Aorta (tissue), 5 donors: ENCODE measurements at regions not wholly inside any gene's neighbourhood (a gene's known extent, or its start where the extent isn't known, plus 50 kb on each side); places are given as distances from the start of the nearest gene placed in this dataset.
"Not testable (repeated sequence)": the region's sequence is repeated elsewhere in the genome, so short reads cannot be mapped to it uniquely, and the experiment has no call there.

Experiments used
- ATAC-seq: fragments of 200-7000 bp; cut with Tn5 transposase; one replicate; pipeline ENCODE4 v1.9.1; 2022; ENCODE audit warnings: moderate library complexity; ENCODE audit not compliant: low FRiP score
- DNase-seq, 2 donors: peaks; one replicate each; pipeline ENCODE4 v3.0.0-alpha.2; 2020
- H3K27ac ChIP-seq, 2 donors: one replicate each; pipeline ENCODE4 v1.5.1; 2013; ENCODE audit warnings: low read length in 2 of 2, mild to moderate bottlenecking in 2 of 2, moderate library complexity in 2 of 2, control low read depth in 1 of 2, inconsistent platforms in 1 of 2, low read depth in 1 of 2
- H3K27me3 ChIP-seq, 2 donors: one replicate each; pipeline ENCODE4 v1.6.1; 2013; ENCODE audit warnings: control low read depth in 1 of 2, low read length in 1 of 2, mild to moderate bottlenecking in 1 of 2, moderate library complexity in 1 of 2; ENCODE audit not compliant: insufficient read depth in 2 of 2, control insufficient read depth in 1 of 2
- H3K36me3 ChIP-seq, 2 donors: one replicate each; pipeline ENCODE4 v1.6.1; 2013; ENCODE audit warnings: control low read depth in 1 of 2, low read length in 1 of 2, mild to moderate bottlenecking in 1 of 2; ENCODE audit not compliant: insufficient read depth in 2 of 2, control insufficient read depth in 1 of 2
- H3K4me1 ChIP-seq, 2 donors: one replicate each; pipeline ENCODE4 v1.6.1; 2013; ENCODE audit warnings: low read length in 2 of 2, control low read depth in 1 of 2, mild to moderate bottlenecking in 1 of 2, moderate library complexity in 1 of 2; ENCODE audit not compliant: insufficient read depth in 2 of 2, control insufficient read depth in 1 of 2
- H3K4me3 ChIP-seq, 2 donors: one replicate each; pipeline ENCODE4 v1.5.1; 2013; ENCODE audit warnings: low read length in 2 of 2, control low read depth in 1 of 2, mild to moderate bottlenecking in 1 of 2
- H3K9me3 ChIP-seq: one replicate; pipeline ENCODE4 v1.6.1; 2013; ENCODE audit warnings: mild to moderate bottlenecking, low read length; ENCODE audit not compliant: control insufficient read depth
- WGBS, 2 donors: extraction: QIAGEN DNeasy Blood & Tissue Kit; methylation state at CpG; one replicate each; pipeline ENCODE4 v1.1.7; 2013; 5-methylcytosine and 5-hydroxymethylcytosine counted together
- intact Hi-C, 2 donors: fragments of 100-400 bp; cut with DNase I; formaldehyde crosslinking; loops; one replicate each; pipeline versions ENCODE4 v1.14.2 to v1.15.0; 2022
- donor health status: healthy with polysubstance abuse.
- donor health status: Bipolar disorder and iron deficiency.
- donor health status: DM: no; HTN: no; CAD: no.
- donor health status: DM: no; HTN: no; CAD: no.
- donor health status: DM: yes; HTN: yes; CAD: no.

GRCh38 chr9:99488131-99489059 lies 266.3 kb downstream of the SEC61B start:
- H3K27me3 ChIP-seq = no peaks in the 10 kb centered on the region
- intact Hi-C loops = no loop called here
- no peaks in the 10 kb centered on the region for H3K36me3 ChIP-seq
- 86 to 88% methylated on average over 7 of the region's 7 CpGs for WGBS, 2 donors
- DNase-seq = no peak
- peaks cover 3% of the 10 kb centered on the region for H3K9me3 ChIP-seq
- H3K27ac ChIP-seq = no peak overlapping the region
- no peak overlapping the region for H3K4me3 ChIP-seq
- no peaks in the 10 kb centered on the region for H3K4me1 ChIP-seq
- ATAC-seq = no peak

GRCh38 chr9:99489060-99489413 lies 267.0 kb downstream of the SEC61B start:
- no peak for ATAC-seq
- no peaks in the 10 kb centered on the region for H3K36me3 ChIP-seq
- intact Hi-C loops = no loop called here
- H3K27me3 ChIP-seq = no peaks in the 10 kb centered on the region
- no peak overlapping the region for H3K27ac ChIP-seq
- peaks cover 3% of the 10 kb centered on the region for H3K9me3 ChIP-seq
- DNase-seq = no peak
- no peak overlapping the region for H3K4me3 ChIP-seq
- H3K4me1 ChIP-seq = no peaks in the 10 kb centered on the region

DNA sequence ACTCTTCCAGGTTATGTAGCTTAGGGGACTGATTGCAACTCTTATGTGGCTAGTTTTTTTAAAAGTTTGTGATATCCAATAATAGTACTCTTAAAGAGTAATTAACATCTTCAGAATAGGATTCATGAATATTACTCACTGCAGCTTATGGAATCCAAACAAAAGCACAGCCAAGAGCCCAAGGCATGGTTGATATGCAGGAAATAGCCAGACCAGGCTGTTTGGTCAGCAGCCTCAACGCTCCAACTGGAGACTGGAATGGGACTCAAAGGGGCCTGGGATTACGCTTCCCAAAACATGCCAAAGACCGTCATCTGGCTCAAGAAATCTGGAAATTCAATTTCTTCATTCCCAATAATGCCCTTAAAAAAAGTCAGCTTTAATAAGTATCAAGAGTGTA lies 268.6 kb downstream of the SEC61B start:
- ATAC-seq (no peak), DNase-seq (no peak)
- Histone ChIP-seq H3K4me3 (no peak overlapping the region), H3K36me3 (no peaks in the 10 kb centered on the region), H3K27me3 (no peaks in the 10 kb centered on the region), H3K4me1 (no peaks in the 10 kb centered on the region), H3K9me3 (no peaks in the 10 kb centered on the region), H3K27ac (no peak overlapping the region)
- 57 to 61% methylated on average over 3 of the region's 3 CpGs for WGBS, 2 donors
- intact Hi-C loops = no loop called here

DNA sequence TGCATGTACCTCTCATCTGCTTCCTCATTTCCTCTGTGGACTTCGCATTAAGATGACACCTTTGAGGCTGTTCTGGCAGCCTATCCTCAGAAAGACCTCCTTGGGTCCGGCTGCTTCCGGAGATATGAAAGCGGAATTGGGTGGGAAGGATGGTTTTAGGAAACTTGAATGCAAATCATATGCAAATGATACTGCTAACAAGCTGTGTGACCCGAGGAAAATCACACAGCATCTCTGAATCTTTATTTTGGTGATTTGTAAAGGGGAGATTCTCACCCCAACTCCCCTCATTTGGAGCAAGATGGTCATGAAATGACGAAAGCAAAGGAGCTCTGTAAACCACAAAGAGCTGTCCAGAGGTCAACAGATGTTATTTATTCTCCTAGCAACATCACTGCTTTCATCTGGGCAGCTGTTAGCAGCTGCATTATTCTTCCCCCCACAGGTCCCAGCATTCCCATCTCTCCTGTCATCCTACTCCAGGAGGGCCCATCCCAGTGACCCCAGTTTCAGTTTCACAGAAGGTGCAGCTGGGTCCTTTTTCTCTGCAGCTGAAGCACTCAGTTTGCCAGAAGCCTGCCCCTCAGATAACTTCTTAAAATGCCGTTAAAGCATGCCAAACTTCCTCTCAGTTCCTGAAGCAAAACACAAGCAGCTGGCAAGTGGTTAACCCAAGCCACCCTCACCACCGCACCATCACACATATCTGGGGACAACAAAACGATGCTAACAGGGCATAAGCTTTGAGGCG lies 269.5 kb downstream of the SEC61B start:
- WGBS, 2 donors = 71 to 75% methylated on average over 10 of the region's 10 CpGs
- H3K4me1 ChIP-seq = no peaks in the 10 kb centered on the region
- ATAC-seq = no peak

DNA sequence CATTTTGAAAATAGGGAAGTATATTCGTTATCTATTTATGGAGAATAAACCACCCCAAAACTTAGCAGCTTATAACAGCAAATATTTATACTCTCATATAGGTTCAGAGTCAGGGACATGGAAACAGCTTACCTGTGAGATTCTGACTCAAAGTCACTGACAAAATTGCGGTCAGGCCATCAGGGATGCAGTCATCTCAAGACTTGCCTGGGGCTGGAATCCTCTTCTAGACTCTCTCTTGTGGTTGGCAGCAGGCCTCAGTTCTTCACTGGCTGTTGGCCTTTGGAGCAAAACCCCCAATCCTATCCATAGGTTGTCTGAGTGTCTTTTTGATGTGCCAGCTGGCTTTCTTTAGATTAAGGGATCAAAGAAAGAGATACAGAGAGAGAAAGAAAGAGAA lies 275.6 kb downstream of the SEC61B start:
- no peaks in the 10 kb centered on the region for H3K4me1 ChIP-seq
- H3K4me3 ChIP-seq = no peak overlapping the region
- DNase-seq (no peak), ATAC-seq (no peak)
- no peak overlapping the region for H3K27ac ChIP-seq
- no peaks in the 10 kb centered on the region for H3K27me3 ChIP-seq
- no peaks in the 10 kb centered on the region for H3K36me3 ChIP-seq
- intact Hi-C loops = no loop called here
- no peaks in the 10 kb centered on the region for H3K9me3 ChIP-seq
- WGBS, 2 donors = 92 to 96% methylated on average over 2 of the region's 2 CpGs

More for the DNA sequence above, 269.5 kb downstream of the SEC61B start:
- H3K4me3 ChIP-seq = no peak overlapping the region
- no peaks in the 10 kb centered on the region for H3K36me3 ChIP-seq
- H3K27me3 ChIP-seq = no peaks in the 10 kb centered on the region
- DNase-seq = no peak
- intact Hi-C loops = no loop called here
- no peak overlapping the region for H3K27ac ChIP-seq
- H3K9me3 ChIP-seq = no peaks in the 10 kb centered on the region

DNA sequence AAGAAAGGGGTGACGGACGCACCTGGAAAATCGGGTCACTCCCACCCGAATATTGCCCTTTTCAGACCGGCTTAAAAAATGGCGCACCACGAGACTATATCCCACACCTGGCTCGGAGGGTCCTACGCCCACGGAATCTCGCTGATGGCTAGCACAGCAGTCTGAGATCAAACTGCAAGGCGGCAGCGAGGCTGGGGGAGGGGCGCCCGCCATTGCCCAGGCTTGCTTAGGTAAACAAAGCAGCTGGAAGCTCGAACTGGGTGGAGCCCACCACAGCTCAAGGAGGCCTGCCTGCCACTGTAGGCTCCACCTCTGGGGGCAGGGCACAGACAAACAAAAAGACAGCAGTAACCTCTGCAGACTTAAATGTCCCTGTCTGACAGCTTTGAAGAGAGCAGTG lies 276.9 kb downstream of the SEC61B start:
- not testable (repeated sequence) for H3K4me3 ChIP-seq

GRCh38 chr9:99505936-99506335 lies 283.9 kb downstream of the SEC61B start:
- Histone ChIP-seq H3K27me3 (no peaks in the 10 kb centered on the region), H3K36me3 (no peaks in the 10 kb centered on the region), H3K27ac (no peak overlapping the region), H3K9me3 (peaks cover 1% of the 10 kb centered on the region), H3K4me1 (peaks cover 2 to 5% of the 10 kb centered on the region in 2 donors), H3K4me3 (no peak overlapping the region)
- intact Hi-C loops = no loop called here
- ATAC-seq (no peak), DNase-seq (no peak)
- 90% methylated on average over 4 of the region's 4 CpGs for WGBS, 2 donors

More for the DNA sequence above, 276.9 kb downstream of the SEC61B start:
- H3K27ac ChIP-seq, ATAC-seq, H3K4me1 ChIP-seq, H3K27me3 ChIP-seq, H3K9me3 ChIP-seq, DNase-seq, H3K36me3 ChIP-seq, intact Hi-C loops: not testable (repeated sequence)
- WGBS, 2 donors = 36 to 50% methylated on average over 12 to 16 of the region's 16 CpGs

DNA sequence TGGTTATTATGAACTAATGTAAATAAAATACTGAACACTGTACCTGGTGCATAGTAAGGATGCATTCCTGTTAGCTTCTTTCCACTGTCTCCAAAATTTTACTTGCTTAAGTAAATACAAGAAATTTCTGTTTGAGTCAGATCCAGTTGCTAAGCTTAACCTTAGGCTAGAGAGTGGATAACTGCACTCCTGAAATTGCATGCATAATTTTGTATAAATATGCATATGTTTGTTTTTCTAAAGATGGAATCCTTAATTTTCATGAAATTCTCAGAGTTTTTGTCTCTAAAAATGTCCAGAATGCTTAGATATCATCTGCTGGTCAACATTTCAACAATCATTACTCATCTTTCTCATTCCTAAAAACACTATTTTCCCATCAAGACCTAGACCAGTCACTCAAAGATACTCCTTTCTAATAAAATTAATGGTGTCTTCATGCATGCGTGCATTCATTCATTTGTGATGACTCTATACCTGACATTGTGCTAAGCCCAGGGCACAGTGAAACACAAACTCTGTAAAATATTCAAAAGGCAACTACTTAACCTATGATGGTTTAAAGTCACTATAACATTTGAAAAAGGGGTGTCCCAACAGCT lies 284.8 kb downstream of the SEC61B start:
- Histone ChIP-seq H3K4me3 (no peak overlapping the region), H3K4me1 (peaks cover 2 to 5% of the 10 kb centered on the region in 2 donors), H3K36me3 (no peaks in the 10 kb centered on the region), H3K9me3 (peaks cover 1% of the 10 kb centered on the region), H3K27ac (no peak overlapping the region), H3K27me3 (no peaks in the 10 kb centered on the region)
- no peak for ATAC-seq
- intact Hi-C loops = no loop called here
- no peak for DNase-seq
- 89 to 91% methylated on average over 1 of the region's 1 CpG for WGBS, 2 donors
